Tibial nerve (tissue), 4 donors: ENCODE measurements at regions not wholly inside any gene's neighbourhood (a gene's known extent, or its start where the extent isn't known, plus 50 kb on each side); places are given as distances from the start of the nearest gene placed in this dataset.

Source experiments
- DNase-seq, 2 donors: peaks; one replicate each; pipeline ENCODE4 v3.0.0-alpha.2; 2019; ENCODE audit warnings: low spot score in 2 of 2
- H3K27ac ChIP-seq, 4 donors: fragments of 200-600 bp; sonication (generic) in 3 of 4; one replicate each; pipeline ENCODE4 v1.5.1; 2017 to 2019; ENCODE audit warnings: mild to moderate bottlenecking in 1 of 4
- H3K27me3 ChIP-seq, 2 donors: fragments of 200-600 bp; sonication (generic) in 1 of 2; one replicate each; pipeline versions ENCODE4 v1.5.1 to v1.6.0; 2017 to 2019
- H3K36me3 ChIP-seq, 3 donors: fragments of 200-600 bp; sonication (generic); one replicate each; pipeline ENCODE4 v1.5.1; 2018 to 2019
- H3K4me1 ChIP-seq, 4 donors: fragments of 200-600 bp; sonication (generic) in 3 of 4; one replicate each; pipeline ENCODE4 v1.5.1; 2017 to 2019
- H3K4me3 ChIP-seq, 4 donors: fragments of 200-600 bp; sonication (generic) in 3 of 4; one replicate each; pipeline ENCODE4 v1.5.1; 2017 to 2019; ENCODE audit warnings: mild to moderate bottlenecking in 1 of 4, moderate library complexity in 1 of 4
- H3K9me3 ChIP-seq, 4 donors: fragments of 200-600 bp; sonication (generic) in 3 of 4; one replicate each; pipeline ENCODE4 v1.5.1; 2017 to 2019
- CTCF ChIP-seq, 5 experiments: fragments of 200-600 bp in 3 of 5; fragments of 450-650 bp in 2 of 5; sonication (generic) in 3 of 5; IDR thresholded peaks; one replicate each; pipeline ENCODE4 v1.5.1; 2016 to 2019; ENCODE audit warnings: antibody characterized with exemption in 5 of 5, mild to moderate bottlenecking in 3 of 5, moderate library complexity in 2 of 5
- EP300 ChIP-seq, 2 donors: sonication (generic); formaldehyde crosslinking; IDR thresholded peaks; one replicate each; pipeline ENCODE4 v1.6.1; 2017; ENCODE audit warnings: antibody characterized with exemption in 2 of 2, mild to moderate bottlenecking in 1 of 2
- POLR2A ChIP-seq, 2 donors: fragments of 450-650 bp; IDR thresholded peaks; one replicate each; pipeline ENCODE4 v1.6.1; 2017; ENCODE audit warnings: antibody characterized with exemption in 2 of 2, mild to moderate bottlenecking in 2 of 2, moderate library complexity in 2 of 2
- WGBS, 2 donors: methylation state at CpG; one replicate each; pipeline ENCODE4 v1.1.5; 2018; 5-methylcytosine and 5-hydroxymethylcytosine counted together

GRCh38 chr2:84194181-84194580 is 264.9 kb downstream of the SUCLG1 start:
- Histone ChIP-seq H3K9me3 (no peaks in the 10 kb centered on the region), H3K4me3 (no peak overlapping the region), H3K4me1 (no peaks in the 10 kb centered on the region), H3K36me3 (no peaks in the 10 kb centered on the region), H3K27me3 (no peaks in the 10 kb centered on the region), H3K27ac (no peak overlapping the region)
- TF ChIP-seq CTCF (IDR thresholded peaks at IDR 0.05): no peak
- TF ChIP-seq EP300 (IDR thresholded peaks at IDR 0.05): no peak
- no peak for TF ChIP-seq POLR2A (IDR thresholded peaks at IDR 0.05)
- DNase-seq: no peak
- 98 to 100% methylated on average over 2 of the region's 2 CpGs for WGBS, 2 donors

DNA sequence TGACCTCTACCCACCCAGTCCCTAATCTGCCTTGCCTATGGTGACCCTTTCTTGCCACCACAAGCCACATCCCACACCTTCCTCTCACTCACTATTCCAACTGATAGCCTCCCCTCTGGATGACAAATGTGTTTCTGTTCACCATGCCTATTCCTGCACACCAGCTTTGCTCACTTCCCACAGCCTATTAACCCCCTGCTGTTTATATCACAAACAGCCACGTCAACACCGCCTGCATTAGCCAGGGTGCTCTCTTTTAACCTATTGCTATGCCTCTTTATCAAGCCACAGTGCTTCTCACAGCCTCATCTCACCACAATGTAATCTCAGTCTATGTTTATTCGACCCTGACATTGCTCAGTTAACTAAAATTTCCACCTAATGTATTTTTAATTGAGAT is 271.8 kb downstream of the SUCLG1 start:
- DNase-seq: no peak
- Histone ChIP-seq H3K27me3 (no peaks in the 10 kb centered on the region), H3K36me3 (no peaks in the 10 kb centered on the region), H3K9me3 (no peaks in the 10 kb centered on the region), H3K4me1 (no peaks in the 10 kb centered on the region), H3K27ac (no peak overlapping the region), H3K4me3 (no peak overlapping the region)
- 69 to 82% methylated on average over 3 of the region's 3 CpGs for WGBS, 2 donors
- TF ChIP-seq EP300 (IDR thresholded peaks at IDR 0.05) (no peak), POLR2A (IDR thresholded peaks at IDR 0.05) (no peak), CTCF (IDR thresholded peaks at IDR 0.05) (no peak)

GRCh38 chr2:84181927-84182326 is 277.2 kb downstream of the SUCLG1 start:
- H3K36me3 ChIP-seq: no peaks in the 10 kb centered on the region
- no peak for TF ChIP-seq POLR2A (IDR thresholded peaks at IDR 0.05)
- TF ChIP-seq CTCF (IDR thresholded peaks at IDR 0.05): no peak
- no peak for TF ChIP-seq EP300 (IDR thresholded peaks at IDR 0.05)
- H3K27me3 ChIP-seq: no peaks in the 10 kb centered on the region
- H3K4me1 ChIP-seq: no peaks in the 10 kb centered on the region
- H3K4me3 ChIP-seq: no peak overlapping the region
- H3K9me3 ChIP-seq: no peaks in the 10 kb centered on the region
- no peak overlapping the region for H3K27ac ChIP-seq
- DNase-seq: no peak
- 50 to 55% methylated on average over 2 of the region's 2 CpGs for WGBS, 2 donors

- Histone ChIP-seq H3K36me3 (no peaks in the 10 kb centered on the region), H3K9me3 (no peaks in the 10 kb centered on the region), H3K4me1 (no peaks in the 10 kb centered on the region), H3K27me3 (no peaks in the 10 kb centered on the region), H3K4me3 (no peak overlapping the region), H3K27ac (no peak overlapping the region)
- WGBS, 2 donors: 84 to 85% methylated on average over 6 of the region's 6 CpGs
- TF ChIP-seq EP300 (IDR thresholded peaks at IDR 0.05): no peak
- no peak for TF ChIP-seq CTCF (IDR thresholded peaks at IDR 0.05)
- TF ChIP-seq POLR2A (IDR thresholded peaks at IDR 0.05): no peak
- no peak for DNase-seq
Observed at GRCh38 chr2:84177733-84178132, 281.3 kb downstream of the SUCLG1 start.

- DNase-seq: no peak
- Histone ChIP-seq H3K27ac (no peak overlapping the region), H3K4me3 (no peak overlapping the region), H3K9me3 (no peaks in the 10 kb centered on the region), H3K4me1 (no peaks in the 10 kb centered on the region), H3K27me3 (no peaks in the 10 kb centered on the region), H3K36me3 (no peaks in the 10 kb centered on the region)
- WGBS, 2 donors: 89 to 93% methylated on average over 3 of the region's 3 CpGs
- TF ChIP-seq POLR2A (IDR thresholded peaks at IDR 0.05) (no peak), EP300 (IDR thresholded peaks at IDR 0.05) (no peak), CTCF (IDR thresholded peaks at IDR 0.05) (no peak)
Observed at GRCh38 chr2:84175970-84176369, 283.1 kb downstream of the SUCLG1 start.
